ENCODE measurements at regions not wholly inside any gene's neighbourhood (a gene's known extent, or its start where the extent isn't known, plus 50 kb on each side); places are given as distances from the start of the nearest gene placed in this dataset.

GRCh38 chr2:234136461-234136860, 86.0 kb downstream of the SPP2 start:
- H3K4me3 ChIP-seq (ENCODE audit: low read length), result no peak overlapping the region
- DNase-seq (ENCODE audit: low read depth, low spot score), result no peak
- H3K27ac ChIP-seq (ENCODE audit: low read length), result no peak overlapping the region
- H3K36me3 ChIP-seq (ENCODE audit: control insufficient read depth, insufficient read depth, low read length), result no peaks in the 10 kb centered on the region
- H3K9me3 ChIP-seq (ENCODE audit: control insufficient read depth, insufficient read depth, low read length), result no peaks in the 10 kb centered on the region
- no peaks in the 10 kb centered on the region for H3K27me3 ChIP-seq (ENCODE audit: control insufficient read depth, insufficient read depth, low read length)
- peaks cover 3% of the 10 kb centered on the region for H3K4me1 ChIP-seq (ENCODE audit: control insufficient read depth, insufficient read depth, low read length)

- peak; percentile 74 for DNase-seq (ENCODE audit: low read depth, low spot score)
- Histone ChIP-seq H3K27me3 (ENCODE audit: control insufficient read depth, insufficient read depth, low read length) (no peaks in the 10 kb centered on the region), H3K36me3 (ENCODE audit: control insufficient read depth, insufficient read depth, low read length) (no peaks in the 10 kb centered on the region), H3K27ac (ENCODE audit: low read length) (no peak overlapping the region), H3K4me3 (ENCODE audit: low read length) (no peak overlapping the region), H3K4me1 (ENCODE audit: control insufficient read depth, insufficient read depth, low read length) (peaks cover 3% of the 10 kb centered on the region), H3K9me3 (ENCODE audit: control insufficient read depth, insufficient read depth, low read length) (no peaks in the 10 kb centered on the region)
- no CpG with 5 or more reads among the region's 16 CpGs for WGBS (ENCODE audit: insufficient coverage, insufficient read length)
Observed at GRCh38 chr2:234135750-234136221, 85.3 kb downstream of the SPP2 start.

- H3K4me1 ChIP-seq (ENCODE audit: control insufficient read depth, insufficient read depth, low read length), result peaks cover 3% of the 10 kb centered on the region
- H3K36me3 ChIP-seq (ENCODE audit: control insufficient read depth, insufficient read depth, low read length), result no peaks in the 10 kb centered on the region
- H3K27ac ChIP-seq (ENCODE audit: low read length), result no peak overlapping the region
- H3K9me3 ChIP-seq (ENCODE audit: control insufficient read depth, insufficient read depth, low read length), result no peaks in the 10 kb centered on the region
- H3K27me3 ChIP-seq (ENCODE audit: control insufficient read depth, insufficient read depth, low read length), result no peaks in the 10 kb centered on the region
- WGBS (ENCODE audit: insufficient coverage, insufficient read length), result no CpG with 5 or more reads among the region's 6 CpGs
- H3K4me3 ChIP-seq (ENCODE audit: low read length), result no peak overlapping the region
- no peak for DNase-seq (ENCODE audit: low read depth, low spot score)
Observed at GRCh38 chr2:234134496-234134895, 84.0 kb downstream of the SPP2 start.

- H3K9me3 ChIP-seq (ENCODE audit: control insufficient read depth, insufficient read depth, low read length), result no peaks in the 10 kb centered on the region
- no peaks in the 10 kb centered on the region for H3K36me3 ChIP-seq (ENCODE audit: control insufficient read depth, insufficient read depth, low read length)
- no peaks in the 10 kb centered on the region for H3K27me3 ChIP-seq (ENCODE audit: control insufficient read depth, insufficient read depth, low read length)
- no CpG with 5 or more reads among the region's 4 CpGs for WGBS (ENCODE audit: insufficient coverage, insufficient read length)
- no peak overlapping the region for H3K27ac ChIP-seq (ENCODE audit: low read length)
- H3K4me1 ChIP-seq (ENCODE audit: control insufficient read depth, insufficient read depth, low read length), result peaks cover 3% of the 10 kb centered on the region
- DNase-seq (ENCODE audit: low read depth, low spot score), result no peak
- H3K4me3 ChIP-seq (ENCODE audit: low read length), result no peak overlapping the region
Observed at GRCh38 chr2:234133004-234133403, 82.5 kb downstream of the SPP2 start.

- no peak for DNase-seq (ENCODE audit: low read depth, low spot score)
- Histone ChIP-seq H3K9me3 (ENCODE audit: control insufficient read depth, insufficient read depth, low read length) (no peaks in the 10 kb centered on the region), H3K27ac (ENCODE audit: low read length) (no peak overlapping the region), H3K27me3 (ENCODE audit: control insufficient read depth, insufficient read depth, low read length) (no peaks in the 10 kb centered on the region), H3K36me3 (ENCODE audit: control insufficient read depth, insufficient read depth, low read length) (no peaks in the 10 kb centered on the region), H3K4me3 (ENCODE audit: low read length) (no peak overlapping the region), H3K4me1 (ENCODE audit: control insufficient read depth, insufficient read depth, low read length) (peaks cover under 1% of the 10 kb centered on the region; the same call in 1 of the 2 replicates)
- whole genome bisulfite sequencing (ENCODE audit: insufficient coverage, insufficient read length), result no CpG with 5 or more reads among the region's 3 CpGs
Observed at GRCh38 chr2:234130777-234131181, 80.3 kb downstream of the SPP2 start.

GRCh38 chr2:234128606-234129005, 78.1 kb downstream of the SPP2 start:
- no CpG with 5 or more reads among the region's 1 CpG for WGBS (ENCODE audit: insufficient coverage, insufficient read length)
- H3K4me3 ChIP-seq (ENCODE audit: low read length), result no peak overlapping the region
- H3K27me3 ChIP-seq (ENCODE audit: control insufficient read depth, insufficient read depth, low read length), result no peaks in the 10 kb centered on the region
- no peak for DNase-seq (ENCODE audit: low read depth, low spot score)
- H3K27ac ChIP-seq (ENCODE audit: low read length), result no peak overlapping the region
- no peaks in the 10 kb centered on the region for H3K36me3 ChIP-seq (ENCODE audit: control insufficient read depth, insufficient read depth, low read length)
- H3K4me1 ChIP-seq (ENCODE audit: control insufficient read depth, insufficient read depth, low read length), result no peaks in the 10 kb centered on the region
- no peaks in the 10 kb centered on the region for H3K9me3 ChIP-seq (ENCODE audit: control insufficient read depth, insufficient read depth, low read length)

Measured in iPS DF 6.9 (cell line).